ENCODE measurements at regions not wholly inside any gene's neighbourhood (a gene's known extent, or its start where the extent isn't known, plus 50 kb on each side); places are given as distances from the start of the nearest gene placed in this dataset.

DNA sequence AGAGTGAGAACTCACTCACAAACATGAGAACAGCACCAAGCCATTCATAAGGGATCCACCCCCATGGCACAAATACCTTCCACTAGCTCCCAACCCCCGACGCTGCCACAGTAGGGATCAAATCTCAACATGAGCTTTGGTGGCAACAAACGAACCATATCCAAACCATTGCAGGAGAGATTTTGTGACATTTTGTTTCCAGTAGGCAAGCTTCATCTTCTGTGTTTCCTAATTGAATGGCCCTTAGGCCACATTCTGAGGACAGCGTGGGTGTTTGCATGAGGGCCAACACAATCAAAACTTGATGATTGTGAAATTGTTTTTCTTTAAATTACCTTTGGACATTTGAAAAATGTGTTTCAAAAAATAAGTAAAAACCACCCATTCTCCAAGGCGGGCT, 102.6 kb upstream of the LNX1 start:
- no peak overlapping the region for H3K27ac ChIP-seq (ENCODE audit: low read length)

DNA sequence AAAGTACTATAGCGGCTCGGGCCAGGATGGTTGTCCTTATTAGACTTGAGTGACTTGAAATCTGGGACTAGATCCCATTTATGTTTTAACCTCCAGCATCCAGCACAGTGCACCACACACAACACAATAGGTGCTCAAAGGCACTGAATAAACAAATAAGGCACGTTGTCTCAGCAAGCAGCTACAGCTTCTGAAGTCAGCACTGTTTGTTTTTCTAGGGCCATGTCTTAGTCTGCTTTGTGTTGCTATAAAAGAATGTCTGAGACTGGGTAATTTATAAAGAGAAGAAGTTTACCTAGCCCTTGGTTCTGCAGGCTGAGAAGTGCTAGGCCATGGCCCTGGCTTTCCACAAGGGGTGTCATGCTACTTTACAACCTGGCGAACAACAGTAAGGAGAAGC, 102.1 kb upstream of the LNX1 start:
- Histone ChIP-seq H3K36me3 (replicated peaks; ENCODE audit: insufficient read depth, low read length) (no peaks in the 10 kb centered on the region), H3K4me3 (ENCODE audit: low read length) (no peak overlapping the region), H3K9me3 (replicated peaks; ENCODE audit: insufficient read depth, low read length) (no peaks in the 10 kb centered on the region), H3F3A (ENCODE audit: insufficient read depth, low read length) (peaks cover 4% of the 10 kb centered on the region; the same call in 1 of the 2 replicates), H2AFZ (ENCODE audit: low read length) (no peak overlapping the region), H3K79me2 (ENCODE audit: low read length) (no peaks in the 10 kb centered on the region), H3K9ac (ENCODE audit: low read length) (no peak overlapping the region), H3K9me2 (replicated peaks; ENCODE audit: insufficient read depth, low read length) (no peaks in the 10 kb centered on the region), H4K20me1 (ENCODE audit: insufficient read depth, low read length) (no peaks in the 10 kb centered on the region), H3K4me1 (ENCODE audit: low read length) (peaks cover 23% of the 10 kb centered on the region), H3K27ac (ENCODE audit: low read length) (no peak overlapping the region), H3K4me2 (ENCODE audit: low read depth, low read length) (no peak overlapping the region), H3K27me3 (replicated peaks; ENCODE audit: insufficient read depth, low read length) (no peaks in the 10 kb centered on the region)
- DNase-seq = no peak
- TF ChIP-seq, protein P1, sequence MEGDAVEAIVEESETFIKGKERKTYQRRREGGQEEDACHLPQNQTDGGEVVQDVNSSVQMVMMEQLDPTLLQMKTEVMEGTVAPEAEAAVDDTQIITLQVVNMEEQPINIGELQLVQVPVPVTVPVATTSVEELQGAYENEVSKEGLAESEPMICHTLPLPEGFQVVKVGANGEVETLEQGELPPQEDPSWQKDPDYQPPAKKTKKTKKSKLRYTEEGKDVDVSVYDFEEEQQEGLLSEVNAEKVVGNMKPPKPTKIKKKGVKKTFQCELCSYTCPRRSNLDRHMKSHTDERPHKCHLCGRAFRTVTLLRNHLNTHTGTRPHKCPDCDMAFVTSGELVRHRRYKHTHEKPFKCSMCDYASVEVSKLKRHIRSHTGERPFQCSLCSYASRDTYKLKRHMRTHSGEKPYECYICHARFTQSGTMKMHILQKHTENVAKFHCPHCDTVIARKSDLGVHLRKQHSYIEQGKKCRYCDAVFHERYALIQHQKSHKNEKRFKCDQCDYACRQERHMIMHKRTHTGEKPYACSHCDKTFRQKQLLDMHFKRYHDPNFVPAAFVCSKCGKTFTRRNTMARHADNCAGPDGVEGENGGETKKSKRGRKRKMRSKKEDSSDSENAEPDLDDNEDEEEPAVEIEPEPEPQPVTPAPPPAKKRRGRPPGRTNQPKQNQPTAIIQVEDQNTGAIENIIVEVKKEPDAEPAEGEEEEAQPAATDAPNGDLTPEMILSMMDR (IDR thresholded peaks at IDR 0.05; ENCODE audit: low read length) = no peak

More for the DNA sequence above, 102.6 kb upstream of the LNX1 start:
- Histone ChIP-seq H3K4me3 (ENCODE audit: low read length) (no peak overlapping the region), H3K4me1 (ENCODE audit: low read length) (peaks cover 19% of the 10 kb centered on the region), H3K36me3 (replicated peaks; ENCODE audit: insufficient read depth, low read length) (no peaks in the 10 kb centered on the region), H3K27me3 (replicated peaks; ENCODE audit: insufficient read depth, low read length) (no peaks in the 10 kb centered on the region), H3K9me3 (replicated peaks; ENCODE audit: insufficient read depth, low read length) (no peaks in the 10 kb centered on the region), H3K9ac (ENCODE audit: low read length) (no peak overlapping the region), H3K4me2 (ENCODE audit: low read depth, low read length) (no peak overlapping the region), H4K20me1 (ENCODE audit: insufficient read depth, low read length) (no peaks in the 10 kb centered on the region), H3K9me2 (replicated peaks; ENCODE audit: insufficient read depth, low read length) (no peaks in the 10 kb centered on the region), H2AFZ (ENCODE audit: low read length) (no peak overlapping the region), H3K79me2 (ENCODE audit: low read length) (no peaks in the 10 kb centered on the region), H3F3A (ENCODE audit: insufficient read depth, low read length) (no peaks in the 10 kb centered on the region; the same call in 1 of the 2 replicates)
- no peak for DNase-seq
- TF ChIP-seq EZH2 (optimal IDR thresholded peaks at IDR 0.05; ENCODE audit: low read depth, low read length) (no peak), EZH2phosphoT487 (IDR thresholded peaks at IDR 0.05; ENCODE audit: low read length) (no peak)
- TF ChIP-seq, protein P1 (IDR thresholded peaks at IDR 0.05; ENCODE audit: low read length) = no peak

DNA sequence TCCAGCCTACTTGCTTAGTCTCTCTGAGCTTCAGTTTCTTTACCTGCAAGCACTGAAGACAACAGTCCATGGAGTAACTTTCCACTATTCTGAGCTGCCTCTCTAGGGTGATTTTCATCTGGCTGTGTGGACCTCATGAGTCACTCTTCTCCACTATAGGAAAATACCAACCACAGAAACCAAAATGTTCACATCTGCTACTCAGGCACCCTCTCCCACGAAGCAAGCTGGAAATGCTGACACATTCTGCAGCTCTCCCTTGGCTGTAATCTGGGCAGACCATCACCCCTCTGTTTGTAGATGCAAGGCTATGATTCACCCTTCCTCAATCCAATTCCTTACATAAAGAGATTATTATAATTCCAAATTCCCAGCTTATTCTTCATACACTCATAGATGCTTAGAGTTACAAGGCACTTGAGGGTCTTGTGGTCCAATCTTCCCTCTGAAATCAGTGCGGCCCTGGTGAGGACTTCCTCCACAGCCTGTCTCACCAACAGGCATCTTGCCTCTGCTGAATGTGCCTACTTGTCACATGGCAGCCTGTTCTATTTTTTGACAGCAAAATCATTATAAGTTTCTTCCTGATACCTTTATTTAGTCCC, 97.0 kb upstream of the LNX1 start:
- H3K4me3 ChIP-seq (ENCODE audit: low read length) = no peak overlapping the region
- TF ChIP-seq EZH2phosphoT487 (IDR thresholded peaks at IDR 0.05; ENCODE audit: low read length) (no peak), EZH2 (optimal IDR thresholded peaks at IDR 0.05; ENCODE audit: low read depth, low read length) (no peak)
- TF ChIP-seq, protein P1 (IDR thresholded peaks at IDR 0.05; ENCODE audit: low read length) = no peak
- H3K27ac ChIP-seq (ENCODE audit: low read length) = peak overlapping the region; percentile 38; the same call in 1 of the 2 replicates
- H3K36me3 ChIP-seq (replicated peaks; ENCODE audit: insufficient read depth, low read length) = no peaks in the 10 kb centered on the region
- DNase-seq = peak; percentile 88
- peak overlapping the region; percentile 24; the same call in 1 of the 2 replicates for H3K4me2 ChIP-seq (ENCODE audit: low read depth, low read length)
- no peaks in the 10 kb centered on the region for H4K20me1 ChIP-seq (ENCODE audit: insufficient read depth, low read length)
- H3K4me1 ChIP-seq (ENCODE audit: low read length) = peaks cover 17% of the 10 kb centered on the region
- H3K9me2 ChIP-seq (replicated peaks; ENCODE audit: insufficient read depth, low read length) = no peaks in the 10 kb centered on the region
- no peaks in the 10 kb centered on the region for H3K27me3 ChIP-seq (replicated peaks; ENCODE audit: insufficient read depth, low read length)
- H2AFZ ChIP-seq (ENCODE audit: low read length) = no peak overlapping the region
- H3F3A ChIP-seq (ENCODE audit: insufficient read depth, low read length) = peaks cover 8% of the 10 kb centered on the region
- no peaks in the 10 kb centered on the region for H3K9me3 ChIP-seq (replicated peaks; ENCODE audit: insufficient read depth, low read length)
- H3K79me2 ChIP-seq (ENCODE audit: low read length) = no peaks in the 10 kb centered on the region
- H3K9ac ChIP-seq (ENCODE audit: low read length) = no peak overlapping the region
